ENCODE measurements at regions not wholly inside any gene's neighbourhood (a gene's known extent, or its start where the extent isn't known, plus 50 kb on each side); places are given as distances from the start of the nearest gene placed in this dataset.

DNA sequence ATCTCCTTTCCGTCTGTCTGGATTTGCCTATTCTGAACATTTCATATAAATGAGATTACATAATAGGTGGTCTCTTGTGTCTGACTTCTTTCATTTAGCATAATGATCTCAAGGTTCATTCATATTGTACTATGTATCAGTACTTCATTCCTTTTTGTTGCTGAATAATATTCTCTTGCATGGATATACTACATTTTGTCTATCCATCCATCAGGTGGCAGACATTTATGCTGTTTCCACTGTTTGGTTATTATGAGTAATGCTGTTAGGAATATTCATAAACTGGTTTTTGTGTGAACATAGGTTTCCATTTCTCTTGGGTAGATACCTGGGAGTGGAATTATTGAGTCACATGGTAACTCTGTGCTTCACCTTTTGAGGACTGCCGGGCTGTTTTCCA, 148.2 kb upstream of the PMEPA1 start (continued):
- TF ChIP-seq EHF (CRISPR knock-in tag; IDR thresholded peaks at IDR 0.05): no peak
- TF ChIP-seq, protein P1, sequence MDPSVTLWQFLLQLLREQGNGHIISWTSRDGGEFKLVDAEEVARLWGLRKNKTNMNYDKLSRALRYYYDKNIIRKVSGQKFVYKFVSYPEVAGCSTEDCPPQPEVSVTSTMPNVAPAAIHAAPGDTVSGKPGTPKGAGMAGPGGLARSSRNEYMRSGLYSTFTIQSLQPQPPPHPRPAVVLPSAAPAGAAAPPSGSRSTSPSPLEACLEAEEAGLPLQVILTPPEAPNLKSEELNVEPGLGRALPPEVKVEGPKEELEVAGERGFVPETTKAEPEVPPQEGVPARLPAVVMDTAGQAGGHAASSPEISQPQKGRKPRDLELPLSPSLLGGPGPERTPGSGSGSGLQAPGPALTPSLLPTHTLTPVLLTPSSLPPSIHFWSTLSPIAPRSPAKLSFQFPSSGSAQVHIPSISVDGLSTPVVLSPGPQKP (IDR thresholded peaks at IDR 0.05; ENCODE audit: low read depth, low read length): no peak
- TF ChIP-seq, protein P2, sequence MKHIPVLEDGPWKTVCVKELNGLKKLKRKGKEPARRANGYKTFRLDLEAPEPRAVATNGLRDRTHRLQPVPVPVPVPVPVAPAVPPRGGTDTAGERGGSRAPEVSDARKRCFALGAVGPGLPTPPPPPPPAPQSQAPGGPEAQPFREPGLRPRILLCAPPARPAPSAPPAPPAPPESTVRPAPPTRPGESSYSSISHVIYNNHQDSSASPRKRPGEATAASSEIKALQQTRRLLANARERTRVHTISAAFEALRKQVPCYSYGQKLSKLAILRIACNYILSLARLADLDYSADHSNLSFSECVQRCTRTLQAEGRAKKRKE (CRISPR knock-in tag; IDR thresholded peaks at IDR 0.05; ENCODE audit: low read depth): no peak

DNA sequence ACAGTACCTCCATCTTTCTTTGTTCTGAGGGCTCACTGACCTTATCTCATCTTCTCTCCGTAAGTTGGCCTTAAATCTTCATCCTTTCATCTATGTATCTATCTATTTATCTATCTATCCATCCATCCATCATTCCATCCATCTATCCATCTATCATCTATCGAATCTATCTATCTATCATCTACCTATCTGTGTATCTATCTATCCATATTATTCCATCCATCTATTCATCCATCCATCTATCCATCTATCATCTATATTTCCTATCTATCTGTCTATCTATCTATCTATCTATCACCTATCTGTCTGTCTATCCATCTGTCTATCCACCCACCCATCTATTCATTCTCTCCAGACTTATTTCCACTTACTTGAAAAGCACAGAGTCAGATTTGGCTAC, 147.3 kb upstream of the PMEPA1 start:
- no peaks in the 10 kb centered on the region for H3K4me1 ChIP-seq
- H3K27ac ChIP-seq: no peak overlapping the region
- no peak overlapping the region for H3K4me2 ChIP-seq
- DNase-seq (ENCODE audit: low read depth in 1 of 2, low spot score in 1 of 2) (no peak), ATAC-seq (no peak), FAIRE-seq (no peak)
- 51% methylated on average over 2 of the region's 2 CpGs for WGBS (ENCODE audit: missing lambda C conversion rate)
- ChIA-PET CTCF (interaction anchor here (0.8 to 1.5 kb wide), 3 partner anchors 11 to 322 kb away, joined by 3 to 5 read pairs (median 4); no protein-coding TSS in a partner anchor), POLR2A (no interaction called here)
- H3K4me3 ChIP-seq: no peak overlapping the region
- no peak for TF ChIP-seq POLR2AphosphoS2 (conservative IDR thresholded peaks at IDR 0.05; ENCODE audit: low read length)
- TF ChIP-seq MAFK (IDR thresholded peaks at IDR 0.05; ENCODE audit: partially characterized antibody): no peak
- TF ChIP-seq CEBPB (IDR thresholded peaks at IDR 0.05): no peak
- no peak for TF ChIP-seq NPAS2 (CRISPR knock-in tag; IDR thresholded peaks at IDR 0.05; ENCODE audit: borderline replicate concordance)
- TF ChIP-seq HDAC2 (IDR thresholded peaks at IDR 0.05): no peak
- no peak for TF ChIP-seq PHF8 (IDR thresholded peaks at IDR 0.05; ENCODE audit: borderline replicate concordance, low read depth)
- no peak for TF ChIP-seq JUN (IDR thresholded peaks at IDR 0.05)
- TF ChIP-seq GATA3 (IDR thresholded peaks at IDR 0.05; ENCODE audit: borderline replicate concordance): no peak
- TF ChIP-seq, protein P3, sequence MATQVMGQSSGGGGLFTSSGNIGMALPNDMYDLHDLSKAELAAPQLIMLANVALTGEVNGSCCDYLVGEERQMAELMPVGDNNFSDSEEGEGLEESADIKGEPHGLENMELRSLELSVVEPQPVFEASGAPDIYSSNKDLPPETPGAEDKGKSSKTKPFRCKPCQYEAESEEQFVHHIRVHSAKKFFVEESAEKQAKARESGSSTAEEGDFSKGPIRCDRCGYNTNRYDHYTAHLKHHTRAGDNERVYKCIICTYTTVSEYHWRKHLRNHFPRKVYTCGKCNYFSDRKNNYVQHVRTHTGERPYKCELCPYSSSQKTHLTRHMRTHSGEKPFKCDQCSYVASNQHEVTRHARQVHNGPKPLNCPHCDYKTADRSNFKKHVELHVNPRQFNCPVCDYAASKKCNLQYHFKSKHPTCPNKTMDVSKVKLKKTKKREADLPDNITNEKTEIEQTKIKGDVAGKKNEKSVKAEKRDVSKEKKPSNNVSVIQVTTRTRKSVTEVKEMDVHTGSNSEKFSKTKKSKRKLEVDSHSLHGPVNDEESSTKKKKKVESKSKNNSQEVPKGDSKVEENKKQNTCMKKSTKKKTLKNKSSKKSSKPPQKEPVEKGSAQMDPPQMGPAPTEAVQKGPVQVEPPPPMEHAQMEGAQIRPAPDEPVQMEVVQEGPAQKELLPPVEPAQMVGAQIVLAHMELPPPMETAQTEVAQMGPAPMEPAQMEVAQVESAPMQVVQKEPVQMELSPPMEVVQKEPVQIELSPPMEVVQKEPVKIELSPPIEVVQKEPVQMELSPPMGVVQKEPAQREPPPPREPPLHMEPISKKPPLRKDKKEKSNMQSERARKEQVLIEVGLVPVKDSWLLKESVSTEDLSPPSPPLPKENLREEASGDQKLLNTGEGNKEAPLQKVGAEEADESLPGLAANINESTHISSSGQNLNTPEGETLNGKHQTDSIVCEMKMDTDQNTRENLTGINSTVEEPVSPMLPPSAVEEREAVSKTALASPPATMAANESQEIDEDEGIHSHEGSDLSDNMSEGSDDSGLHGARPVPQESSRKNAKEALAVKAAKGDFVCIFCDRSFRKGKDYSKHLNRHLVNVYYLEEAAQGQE (IDR thresholded peaks at IDR 0.05): no peak
- no peak for TF ChIP-seq MAZ (IDR thresholded peaks at IDR 0.05; ENCODE audit: borderline replicate concordance, low read depth, low read length)
- no peak for TF ChIP-seq ZC3H11A (IDR thresholded peaks at IDR 0.05)
- TF ChIP-seq ZSCAN20 (CRISPR knock-in tag; IDR thresholded peaks at IDR 0.05): no peak
- TF ChIP-seq RAD21 (conservative IDR thresholded peaks at IDR 0.05 in 1 of 2, IDR thresholded peaks at IDR 0.05 in 1 of 2): no peak
- no peak for TF ChIP-seq MYC (IDR thresholded peaks at IDR 0.05; ENCODE audit: borderline replicate concordance, low read length)
- TF ChIP-seq FOSL2 (IDR thresholded peaks at IDR 0.05): no peak
- no peak for TF ChIP-seq FOSL2 (CRISPR knock-in tag; IDR thresholded peaks at IDR 0.05)
- no peak for TF ChIP-seq RFX5 (IDR thresholded peaks at IDR 0.05)
- TF ChIP-seq, protein P4, sequence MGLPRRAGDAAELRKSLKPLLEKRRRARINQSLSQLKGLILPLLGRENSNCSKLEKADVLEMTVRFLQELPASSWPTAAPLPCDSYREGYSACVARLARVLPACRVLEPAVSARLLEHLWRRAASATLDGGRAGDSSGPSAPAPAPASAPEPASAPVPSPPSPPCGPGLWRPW (IDR thresholded peaks at IDR 0.05): no peak
- TF ChIP-seq EP300 (IDR thresholded peaks at IDR 0.05): no peak
- no peak for TF ChIP-seq TP53 (CRISPR knock-in tag; IDR thresholded peaks at IDR 0.05)
- TF ChIP-seq, protein P5, sequence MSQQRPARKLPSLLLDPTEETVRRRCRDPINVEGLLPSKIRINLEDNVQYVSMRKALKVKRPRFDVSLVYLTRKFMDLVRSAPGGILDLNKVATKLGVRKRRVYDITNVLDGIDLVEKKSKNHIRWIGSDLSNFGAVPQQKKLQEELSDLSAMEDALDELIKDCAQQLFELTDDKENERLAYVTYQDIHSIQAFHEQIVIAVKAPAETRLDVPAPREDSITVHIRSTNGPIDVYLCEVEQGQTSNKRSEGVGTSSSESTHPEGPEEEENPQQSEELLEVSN (IDR thresholded peaks at IDR 0.05; ENCODE audit: borderline replicate concordance, low read depth): no peak
- H3K9me3 ChIP-seq: no peaks in the 10 kb centered on the region

All from A549 (cell line).